ENCODE measurements at regions not wholly inside any gene's neighbourhood (a gene's known extent, or its start where the extent isn't known, plus 50 kb on each side); places are given as distances from the start of the nearest gene placed in this dataset.

GRCh38 chr2:64212346-64212745 is 68.1 kb upstream of the PELI1 start:
- Mint-ChIP-seq H3K27me3 (ENCODE audit: low read depth) (no peaks in the 10 kb centered on the region), H3K4me1 (peaks cover 20% of the 10 kb centered on the region), H3K9me3 (no peaks in the 10 kb centered on the region), H3K4me3 (no peak overlapping the region), H3K27ac (ENCODE audit: unreplicated experiment) (no peak overlapping the region), H3K36me3 (ENCODE audit: low read depth) (no peaks in the 10 kb centered on the region)
- TF ChIP-seq CTCF (conservative IDR thresholded peaks at IDR 0.05) = no peak
- DNase-seq (ENCODE audit: low read depth, low spot score) = no peak

GRCh38 chr2:64212801-64213321 is 68.6 kb upstream of the PELI1 start:
- Mint-ChIP-seq H3K4me1 (peaks cover 20% of the 10 kb centered on the region), H3K4me3 (no peak overlapping the region), H3K27ac (ENCODE audit: unreplicated experiment) (no peak overlapping the region), H3K27me3 (ENCODE audit: low read depth) (no peaks in the 10 kb centered on the region), H3K9me3 (no peaks in the 10 kb centered on the region), H3K36me3 (ENCODE audit: low read depth) (no peaks in the 10 kb centered on the region)
- TF ChIP-seq CTCF (conservative IDR thresholded peaks at IDR 0.05) = no peak
- DNase-seq (ENCODE audit: low read depth, low spot score) = no peak

GRCh38 chr2:64213532-64214275 is 69.5 kb upstream of the PELI1 start:
- TF ChIP-seq CTCF (conservative IDR thresholded peaks at IDR 0.05) = no peak
- peaks cover 20% of the 10 kb centered on the region for H3K4me1 Mint-ChIP-seq
- H3K4me3 Mint-ChIP-seq = no peak overlapping the region
- no peaks in the 10 kb centered on the region for H3K27me3 Mint-ChIP-seq (ENCODE audit: low read depth)
- no peak overlapping the region for H3K27ac Mint-ChIP-seq (ENCODE audit: unreplicated experiment)
- no peak for DNase-seq (ENCODE audit: low read depth, low spot score)
- H3K36me3 Mint-ChIP-seq (ENCODE audit: low read depth) = no peaks in the 10 kb centered on the region
- no peaks in the 10 kb centered on the region for H3K9me3 Mint-ChIP-seq

- Mint-ChIP-seq H3K36me3 (ENCODE audit: low read depth) (no peaks in the 10 kb centered on the region), H3K27me3 (ENCODE audit: low read depth) (no peaks in the 10 kb centered on the region), H3K4me3 (no peak overlapping the region), H3K27ac (ENCODE audit: unreplicated experiment) (peak overlapping the region; percentile 57), H3K9me3 (no peaks in the 10 kb centered on the region), H3K4me1 (peaks cover 20% of the 10 kb centered on the region)
- TF ChIP-seq CTCF (conservative IDR thresholded peaks at IDR 0.05) = no peak
- DNase-seq (ENCODE audit: low read depth, low spot score) = no peak
Observed at GRCh38 chr2:64214281-64215115, 70.3 kb upstream of the PELI1 start.

- Mint-ChIP-seq H3K27ac (ENCODE audit: unreplicated experiment) (no peak overlapping the region), H3K36me3 (ENCODE audit: low read depth) (no peaks in the 10 kb centered on the region), H3K4me3 (no peak overlapping the region), H3K27me3 (ENCODE audit: low read depth) (no peaks in the 10 kb centered on the region), H3K9me3 (no peaks in the 10 kb centered on the region), H3K4me1 (peaks cover 43% of the 10 kb centered on the region)
- DNase-seq (ENCODE audit: low read depth, low spot score) = no peak
- TF ChIP-seq CTCF (conservative IDR thresholded peaks at IDR 0.05) = no peak
Observed at GRCh38 chr2:64217198-64217869, 73.1 kb upstream of the PELI1 start.
